ENCODE measurements at regions not wholly inside any gene's neighbourhood (a gene's known extent, or its start where the extent isn't known, plus 50 kb on each side); places are given as distances from the start of the nearest gene placed in this dataset.
"Not testable (repeated sequence)": the region's sequence is repeated elsewhere in the genome, so short reads cannot be mapped to it uniquely, and the experiment has no call there.

- DNase-seq (ENCODE audit: low read depth in 4 of 4, low spot score in 2 of 4), result no peak
These were observed 229.7 kb downstream of the MRPS30 start for GRCh38 chr5:45038366-45038987.

- DNase-seq (ENCODE audit: low read depth in 4 of 4, low spot score in 2 of 4), result no peak
These were observed 233.5 kb downstream of the MRPS30 start for GRCh38 chr5:45042283-45042682.

- DNase-seq (ENCODE audit: low read depth in 4 of 4, low spot score in 2 of 4), result no peak
These were observed 248.8 kb downstream of the MRPS30 start for GRCh38 chr5:45057564-45057963.

GRCh38 chr5:45060724-45061123, 252.0 kb downstream of the MRPS30 start:
- DNase-seq (ENCODE audit: low read depth in 4 of 4, low spot score in 2 of 4), result no peak

GRCh38 chr5:45062044-45062443, 253.3 kb downstream of the MRPS30 start:
- DNase-seq (ENCODE audit: low read depth in 4 of 4, low spot score in 2 of 4), result no peak

GRCh38 chr5:45081082-45081481, 272.3 kb downstream of the MRPS30 start:
- DNase-seq (ENCODE audit: low read depth in 4 of 4, low spot score in 2 of 4), result no peak

- DNase-seq (ENCODE audit: low read depth in 4 of 4, low spot score in 2 of 4), result no peak
These were observed 281.1 kb downstream of the MRPS30 start for GRCh38 chr5:45089870-45090269.

GRCh38 chr5:45093377-45093776, 284.6 kb downstream of the MRPS30 start:
- no peak for DNase-seq (ENCODE audit: low read depth in 4 of 4, low spot score in 2 of 4)

- DNase-seq (ENCODE audit: low read depth in 4 of 4, low spot score in 2 of 4), result no peak
These were observed 286.2 kb downstream of the MRPS30 start for GRCh38 chr5:45094876-45095440.

- no peak for DNase-seq (ENCODE audit: low read depth in 4 of 4, low spot score in 2 of 4)
These were observed 289.7 kb downstream of the MRPS30 start for GRCh38 chr5:45098483-45098882.

- DNase-seq (ENCODE audit: low read depth in 4 of 4, low spot score in 2 of 4), result no peak
These were observed 292.4 kb downstream of the MRPS30 start for GRCh38 chr5:45101146-45101545.

- DNase-seq (ENCODE audit: low read depth in 4 of 4, low spot score in 2 of 4), result no peak
These were observed 296.8 kb downstream of the MRPS30 start for GRCh38 chr5:45105491-45105994.

GRCh38 chr5:45109062-45109461, 300.3 kb downstream of the MRPS30 start:
- no peak for DNase-seq (ENCODE audit: low read depth in 4 of 4, low spot score in 2 of 4)

GRCh38 chr5:45109636-45110035, 300.9 kb downstream of the MRPS30 start:
- DNase-seq (ENCODE audit: low read depth in 4 of 4, low spot score in 2 of 4), result no peak

GRCh38 chr5:45110399-45110798, 301.7 kb downstream of the MRPS30 start:
- no peak for DNase-seq (ENCODE audit: low read depth in 4 of 4, low spot score in 2 of 4)

GRCh38 chr5:45113726-45114125, 305.0 kb downstream of the MRPS30 start:
- no peak for DNase-seq (ENCODE audit: low read depth in 4 of 4, low spot score in 2 of 4)

GRCh38 chr5:45132972-45133371, 324.2 kb downstream of the MRPS30 start:
- DNase-seq (ENCODE audit: low read depth in 4 of 4, low spot score in 2 of 4), result no peak

- no peak for DNase-seq (ENCODE audit: low read depth in 4 of 4, low spot score in 2 of 4)
These were observed 354.2 kb downstream of the MRPS30 start for GRCh38 chr5:45162974-45163373.

- no peak for DNase-seq (ENCODE audit: low read depth in 4 of 4, low spot score in 2 of 4)
These were observed 362.8 kb downstream of the MRPS30 start for GRCh38 chr5:45171563-45171962.

GRCh38 chr5:45172634-45173033, 363.9 kb downstream of the MRPS30 start:
- DNase-seq (ENCODE audit: low read depth in 4 of 4, low spot score in 2 of 4), result not testable (repeated sequence)

GRCh38 chr5:45179686-45180085, 370.9 kb downstream of the MRPS30 start:
- DNase-seq (ENCODE audit: low read depth in 4 of 4, low spot score in 2 of 4), result no peak

GRCh38 chr5:45189042-45189441, 380.3 kb downstream of the MRPS30 start:
- no peak for DNase-seq (ENCODE audit: low read depth in 4 of 4, low spot score in 2 of 4)

GRCh38 chr5:45189481-45189880, 380.7 kb downstream of the MRPS30 start:
- DNase-seq (ENCODE audit: low read depth in 4 of 4, low spot score in 2 of 4), result no peak
